ENCODE measurements at regions not wholly inside any gene's neighbourhood (a gene's known extent, or its start where the extent isn't known, plus 50 kb on each side); places are given as distances from the start of the nearest gene placed in this dataset.

DNA sequence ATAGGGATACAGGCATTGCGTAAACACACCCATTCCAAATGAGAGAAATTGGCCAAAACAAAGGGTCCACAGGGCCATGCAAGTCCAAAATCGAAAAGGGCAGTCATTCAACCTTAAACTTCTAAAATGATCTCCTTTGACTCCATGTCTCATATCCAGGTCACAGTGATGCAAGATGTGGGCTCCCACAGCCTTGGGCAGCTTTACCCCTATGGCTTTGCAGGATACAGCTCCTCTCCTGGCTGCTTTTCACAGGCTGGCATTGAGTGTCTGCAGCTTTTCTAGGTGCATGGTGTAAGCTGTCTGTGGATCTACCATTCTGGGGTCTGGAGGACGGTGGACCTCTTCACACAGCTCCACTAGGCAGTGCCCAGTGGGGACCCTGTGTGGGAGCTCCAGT lies 744.5 kb downstream of the QKI start:
- DNase-seq (ENCODE audit: low read depth) = no peak
- H3K36me3 ChIP-seq (ENCODE audit: control insufficient read depth, insufficient read depth, low read length) = no peaks in the 10 kb centered on the region
- no peak overlapping the region for H3K4me3 ChIP-seq (ENCODE audit: low read depth, low read length)
- TF ChIP-seq, protein P1, sequence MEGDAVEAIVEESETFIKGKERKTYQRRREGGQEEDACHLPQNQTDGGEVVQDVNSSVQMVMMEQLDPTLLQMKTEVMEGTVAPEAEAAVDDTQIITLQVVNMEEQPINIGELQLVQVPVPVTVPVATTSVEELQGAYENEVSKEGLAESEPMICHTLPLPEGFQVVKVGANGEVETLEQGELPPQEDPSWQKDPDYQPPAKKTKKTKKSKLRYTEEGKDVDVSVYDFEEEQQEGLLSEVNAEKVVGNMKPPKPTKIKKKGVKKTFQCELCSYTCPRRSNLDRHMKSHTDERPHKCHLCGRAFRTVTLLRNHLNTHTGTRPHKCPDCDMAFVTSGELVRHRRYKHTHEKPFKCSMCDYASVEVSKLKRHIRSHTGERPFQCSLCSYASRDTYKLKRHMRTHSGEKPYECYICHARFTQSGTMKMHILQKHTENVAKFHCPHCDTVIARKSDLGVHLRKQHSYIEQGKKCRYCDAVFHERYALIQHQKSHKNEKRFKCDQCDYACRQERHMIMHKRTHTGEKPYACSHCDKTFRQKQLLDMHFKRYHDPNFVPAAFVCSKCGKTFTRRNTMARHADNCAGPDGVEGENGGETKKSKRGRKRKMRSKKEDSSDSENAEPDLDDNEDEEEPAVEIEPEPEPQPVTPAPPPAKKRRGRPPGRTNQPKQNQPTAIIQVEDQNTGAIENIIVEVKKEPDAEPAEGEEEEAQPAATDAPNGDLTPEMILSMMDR (IDR thresholded peaks at IDR 0.05; ENCODE audit: insufficient read depth, low read length, poor library complexity, severe bottlenecking) = no peak
- H3K27me3 ChIP-seq (ENCODE audit: control insufficient read depth, insufficient read depth, low read length) = no peaks in the 10 kb centered on the region

DNA sequence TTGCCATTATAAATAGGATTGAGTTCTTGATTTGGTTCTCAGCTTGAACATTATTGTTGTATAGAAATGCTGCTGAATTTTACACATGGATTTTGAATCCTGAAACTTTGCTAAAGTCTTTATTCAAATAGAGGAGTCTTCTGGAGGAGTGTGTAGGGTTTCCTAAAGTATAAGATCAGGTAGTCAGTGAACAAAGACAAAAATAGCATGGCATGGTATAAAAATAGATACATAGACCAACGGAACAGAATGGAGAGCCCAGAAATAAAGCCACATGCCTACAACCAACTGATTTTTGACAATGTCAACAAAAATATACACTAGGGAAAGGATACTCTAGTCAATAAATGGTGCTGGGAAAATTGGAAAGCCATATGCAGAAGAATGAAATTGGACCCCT lies 740.1 kb downstream of the QKI start:
- no peaks in the 10 kb centered on the region for H3K27me3 ChIP-seq (ENCODE audit: control insufficient read depth, insufficient read depth, low read length)
- TF ChIP-seq, protein P1 (IDR thresholded peaks at IDR 0.05; ENCODE audit: insufficient read depth, low read length, poor library complexity, severe bottlenecking) = no peak
- no peak overlapping the region for H3K4me3 ChIP-seq (ENCODE audit: low read depth, low read length)
- no peak for DNase-seq (ENCODE audit: low read depth)
- H3K36me3 ChIP-seq (ENCODE audit: control insufficient read depth, insufficient read depth, low read length) = no peaks in the 10 kb centered on the region

DNA sequence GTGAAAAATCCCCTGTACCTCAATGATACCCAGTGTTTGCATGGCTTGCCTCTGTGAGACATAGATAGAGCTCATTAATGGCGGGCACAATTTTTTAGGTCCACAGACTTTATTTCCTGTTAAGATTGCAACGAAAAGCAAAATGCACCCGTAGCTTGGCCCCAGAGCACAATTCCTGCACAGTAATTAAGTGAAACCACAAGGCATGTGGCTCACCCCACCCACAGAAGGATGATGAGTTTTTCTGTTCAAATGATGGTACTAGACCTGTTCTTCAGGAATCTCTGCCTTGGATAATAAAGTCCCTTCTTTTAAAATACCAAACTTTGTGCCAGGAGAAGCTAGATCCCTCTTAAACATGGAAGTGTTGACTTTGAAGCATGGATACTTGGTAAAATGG lies 738.1 kb downstream of the QKI start:
- no peak for DNase-seq (ENCODE audit: low read depth)
- no peaks in the 10 kb centered on the region for H3K27me3 ChIP-seq (ENCODE audit: control insufficient read depth, insufficient read depth, low read length)
- TF ChIP-seq, protein P1 (IDR thresholded peaks at IDR 0.05; ENCODE audit: insufficient read depth, low read length, poor library complexity, severe bottlenecking) = no peak
- H3K36me3 ChIP-seq (ENCODE audit: control insufficient read depth, insufficient read depth, low read length) = no peaks in the 10 kb centered on the region
- H3K4me3 ChIP-seq (ENCODE audit: low read depth, low read length) = no peak overlapping the region

DNA sequence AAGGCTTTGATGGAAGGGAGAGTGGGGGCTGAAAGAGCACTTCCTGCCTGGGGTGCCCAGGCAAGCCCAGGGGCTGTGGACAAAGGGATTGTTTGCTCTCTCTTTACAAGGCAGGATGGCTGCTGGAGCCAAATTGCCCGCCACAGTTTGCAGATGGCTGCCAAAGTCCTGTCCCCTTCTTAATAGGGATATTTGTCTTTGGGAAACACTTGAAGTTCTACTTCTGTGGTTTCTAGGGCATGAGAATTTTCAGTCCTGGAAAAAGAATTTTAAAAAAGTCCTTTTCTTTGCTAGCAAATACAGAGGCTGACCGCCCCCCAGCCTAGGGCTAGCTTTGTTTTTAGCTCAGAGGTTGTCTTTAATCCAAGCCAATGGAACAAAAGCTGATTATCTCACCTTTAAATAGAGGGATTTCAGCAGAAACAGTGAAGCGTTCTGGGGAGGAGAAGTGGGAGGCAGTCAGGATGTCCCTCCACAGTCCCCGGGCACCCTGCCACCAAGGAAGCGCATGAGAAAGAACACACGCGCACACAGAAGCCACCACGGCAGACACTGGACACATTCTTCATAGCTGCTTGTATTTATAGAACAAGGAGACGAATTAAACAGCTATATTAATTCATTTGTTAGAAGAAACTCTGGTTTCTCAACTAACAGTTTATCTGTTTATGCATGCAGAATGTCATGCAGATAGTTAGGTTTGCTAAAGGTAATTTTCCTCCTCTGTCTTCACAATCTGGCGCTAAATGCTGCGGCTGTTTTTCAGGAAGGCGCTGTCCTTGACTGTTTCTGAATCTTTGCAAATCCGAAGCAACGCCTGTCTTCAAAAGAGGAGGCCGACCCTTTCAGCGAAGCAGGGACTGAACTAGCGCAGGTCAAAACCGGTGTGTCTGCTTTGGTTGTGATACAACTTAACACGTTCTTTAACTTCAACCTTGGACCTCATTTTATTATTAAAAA lies 736.9 kb downstream of the QKI start:
- H3K36me3 ChIP-seq (ENCODE audit: control insufficient read depth, insufficient read depth, low read length) = no peaks in the 10 kb centered on the region
- H3K27me3 ChIP-seq (ENCODE audit: control insufficient read depth, insufficient read depth, low read length) = no peaks in the 10 kb centered on the region
- no peak for DNase-seq (ENCODE audit: low read depth)
- TF ChIP-seq, protein P1 (IDR thresholded peaks at IDR 0.05; ENCODE audit: insufficient read depth, low read length, poor library complexity, severe bottlenecking) = no peak
- H3K4me3 ChIP-seq (ENCODE audit: low read depth, low read length) = no peak overlapping the region

DNA sequence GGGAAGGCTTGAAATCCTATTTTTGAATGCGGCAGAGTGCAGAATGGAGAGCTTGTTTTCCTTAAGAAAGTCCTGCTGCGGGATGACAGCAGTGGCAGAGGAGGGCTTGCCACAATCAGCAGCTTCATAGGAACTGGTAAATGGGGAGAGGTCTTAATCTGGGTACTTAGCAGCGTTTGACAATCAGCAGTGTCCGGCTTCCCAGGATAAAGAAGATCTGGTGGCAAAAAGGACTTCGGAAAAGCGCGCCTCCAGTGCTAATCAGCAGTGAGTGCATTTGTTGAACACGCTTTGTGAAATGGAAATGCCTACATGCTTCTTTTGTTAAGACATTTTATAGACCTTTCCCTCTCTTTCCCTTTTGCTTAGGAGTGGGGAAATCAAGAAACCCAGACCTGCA lies 735.7 kb downstream of the QKI start:
- TF ChIP-seq, protein P1 (IDR thresholded peaks at IDR 0.05; ENCODE audit: insufficient read depth, low read length, poor library complexity, severe bottlenecking) = no peak
- no peak for DNase-seq (ENCODE audit: low read depth)
- H3K27me3 ChIP-seq (ENCODE audit: control insufficient read depth, insufficient read depth, low read length) = no peaks in the 10 kb centered on the region
- H3K4me3 ChIP-seq (ENCODE audit: low read depth, low read length) = no peak overlapping the region
- H3K36me3 ChIP-seq (ENCODE audit: control insufficient read depth, insufficient read depth, low read length) = no peaks in the 10 kb centered on the region
